Right atrium auricular region (tissue), 2 donors: ENCODE measurements at regions not wholly inside any gene's neighbourhood (a gene's known extent, or its start where the extent isn't known, plus 50 kb on each side); places are given as distances from the start of the nearest gene placed in this dataset.
"Not testable (repeated sequence)": the region's sequence is repeated elsewhere in the genome, so short reads cannot be mapped to it uniquely, and the experiment has no call there.

ENCODE experiments used
- DNase-seq: peaks from one replicate; pipeline ENCODE4 v3.0.0-alpha.2; 2019; ENCODE audit warnings: low spot score
- H3K27ac ChIP-seq, 2 donors: fragments of 200-600 bp; sonication (generic); 1 replicate in 1 of 2; 2 replicates in 1 of 2; pipeline ENCODE4 v1.5.1; 2016 to 2019
- H3K27me3 ChIP-seq, 2 donors: fragments of 200-600 bp; sonication (generic); one replicate each; pipeline versions ENCODE4 v1.5.1 to v1.6.0; 2017 to 2019
- H3K36me3 ChIP-seq: fragments of 200-600 bp; sonication (generic); one replicate; pipeline ENCODE4 v1.5.1; 2016
- H3K4me1 ChIP-seq, 2 donors: fragments of 200-600 bp; sonication (generic); one replicate each; pipeline versions ENCODE4 v1.5.1 to v1.6.0; 2017 to 2019
- H3K4me3 ChIP-seq, 2 donors: fragments of 200-600 bp; sonication (generic); 1 replicate in 1 of 2; 2 replicates in 1 of 2; pipeline ENCODE4 v1.5.1; 2017 to 2019; ENCODE audit warnings: mild to moderate bottlenecking in 1 of 2, moderate library complexity in 1 of 2
- H3K9me3 ChIP-seq, 2 donors: fragments of 200-600 bp; sonication (generic); one replicate each; pipeline ENCODE4 v1.5.1; 2019
- TF ChIP-seq, protein P1 (sequence below), 2 donors: fragments of 200-600 bp; sonication (generic); IDR thresholded peaks; one replicate each; pipeline ENCODE4 v1.5.1; 2019; ENCODE audit warnings: antibody characterized with exemption in 2 of 2

DNA sequence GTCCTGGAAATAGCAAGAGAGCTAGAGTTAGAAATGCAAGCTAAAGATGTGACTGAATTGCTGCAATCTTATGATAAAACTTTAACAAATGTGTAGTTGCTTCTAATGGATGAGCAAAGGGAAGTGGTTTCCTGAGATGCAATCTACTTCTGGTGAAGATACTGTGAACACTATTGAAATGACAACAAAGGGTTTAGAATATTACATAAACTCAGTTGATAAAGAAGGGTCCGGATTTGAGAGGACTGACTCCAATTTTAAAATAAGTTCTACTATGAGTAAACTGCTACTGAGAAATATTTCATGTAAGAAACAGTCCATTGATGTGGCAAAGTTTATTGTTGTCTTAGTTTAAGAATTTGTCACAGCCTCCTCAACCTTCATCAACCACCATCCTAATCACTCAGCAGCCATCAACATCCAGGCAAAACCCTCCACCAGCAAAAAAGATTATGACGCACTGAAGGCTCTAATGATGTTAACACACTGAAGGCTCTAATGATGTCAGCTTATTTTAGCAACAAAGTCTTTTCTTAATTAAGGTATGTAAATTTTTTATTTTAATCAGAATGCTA is 376.2 kb downstream of the CDH10 start:
- no peak overlapping the region for H3K27ac ChIP-seq
- no peak for DNase-seq
- no peak overlapping the region for H3K4me3 ChIP-seq
- no peaks in the 10 kb centered on the region for H3K9me3 ChIP-seq
- H3K27me3 ChIP-seq: no peaks in the 10 kb centered on the region
- no peaks in the 10 kb centered on the region for H3K36me3 ChIP-seq
- H3K4me1 ChIP-seq: no peaks in the 10 kb centered on the region
- TF ChIP-seq, protein P1, sequence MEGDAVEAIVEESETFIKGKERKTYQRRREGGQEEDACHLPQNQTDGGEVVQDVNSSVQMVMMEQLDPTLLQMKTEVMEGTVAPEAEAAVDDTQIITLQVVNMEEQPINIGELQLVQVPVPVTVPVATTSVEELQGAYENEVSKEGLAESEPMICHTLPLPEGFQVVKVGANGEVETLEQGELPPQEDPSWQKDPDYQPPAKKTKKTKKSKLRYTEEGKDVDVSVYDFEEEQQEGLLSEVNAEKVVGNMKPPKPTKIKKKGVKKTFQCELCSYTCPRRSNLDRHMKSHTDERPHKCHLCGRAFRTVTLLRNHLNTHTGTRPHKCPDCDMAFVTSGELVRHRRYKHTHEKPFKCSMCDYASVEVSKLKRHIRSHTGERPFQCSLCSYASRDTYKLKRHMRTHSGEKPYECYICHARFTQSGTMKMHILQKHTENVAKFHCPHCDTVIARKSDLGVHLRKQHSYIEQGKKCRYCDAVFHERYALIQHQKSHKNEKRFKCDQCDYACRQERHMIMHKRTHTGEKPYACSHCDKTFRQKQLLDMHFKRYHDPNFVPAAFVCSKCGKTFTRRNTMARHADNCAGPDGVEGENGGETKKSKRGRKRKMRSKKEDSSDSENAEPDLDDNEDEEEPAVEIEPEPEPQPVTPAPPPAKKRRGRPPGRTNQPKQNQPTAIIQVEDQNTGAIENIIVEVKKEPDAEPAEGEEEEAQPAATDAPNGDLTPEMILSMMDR (IDR thresholded peaks at IDR 0.05): no peak

- not testable (repeated sequence) for H3K4me3 ChIP-seq, H3K36me3 ChIP-seq, H3K9me3 ChIP-seq, H3K4me1 ChIP-seq, DNase-seq, H3K27ac ChIP-seq, H3K27me3 ChIP-seq
These were observed 373.1 kb downstream of the CDH10 start for GRCh38 chr5:24271702-24272118.

- H3K4me3 ChIP-seq: no peak overlapping the region
- H3K27me3 ChIP-seq: no peaks in the 10 kb centered on the region
- H3K9me3 ChIP-seq: no peaks in the 10 kb centered on the region
- no peaks in the 10 kb centered on the region for H3K36me3 ChIP-seq
- TF ChIP-seq, protein P1 (IDR thresholded peaks at IDR 0.05): no peak
- H3K27ac ChIP-seq: no peak overlapping the region
- no peak for DNase-seq
- H3K4me1 ChIP-seq: no peaks in the 10 kb centered on the region
These were observed 372.0 kb downstream of the CDH10 start for GRCh38 chr5:24272741-24273140.

GRCh38 chr5:24280215-24280614 is 364.6 kb downstream of the CDH10 start:
- Histone ChIP-seq H3K27ac (no peak overlapping the region), H3K9me3 (no peaks in the 10 kb centered on the region), H3K4me1 (no peaks in the 10 kb centered on the region), H3K27me3 (no peaks in the 10 kb centered on the region), H3K36me3 (no peaks in the 10 kb centered on the region), H3K4me3 (no peak overlapping the region)
- TF ChIP-seq, protein P1 (IDR thresholded peaks at IDR 0.05): no peak
- no peak for DNase-seq

- Histone ChIP-seq H3K27me3 (no peaks in the 10 kb centered on the region), H3K9me3 (no peaks in the 10 kb centered on the region), H3K4me3 (no peak overlapping the region), H3K4me1 (no peaks in the 10 kb centered on the region), H3K27ac (no peak overlapping the region), H3K36me3 (no peaks in the 10 kb centered on the region)
- DNase-seq: no peak
- TF ChIP-seq, protein P1 (IDR thresholded peaks at IDR 0.05): no peak
These were observed 363.0 kb downstream of the CDH10 start for GRCh38 chr5:24281818-24282217.

DNA sequence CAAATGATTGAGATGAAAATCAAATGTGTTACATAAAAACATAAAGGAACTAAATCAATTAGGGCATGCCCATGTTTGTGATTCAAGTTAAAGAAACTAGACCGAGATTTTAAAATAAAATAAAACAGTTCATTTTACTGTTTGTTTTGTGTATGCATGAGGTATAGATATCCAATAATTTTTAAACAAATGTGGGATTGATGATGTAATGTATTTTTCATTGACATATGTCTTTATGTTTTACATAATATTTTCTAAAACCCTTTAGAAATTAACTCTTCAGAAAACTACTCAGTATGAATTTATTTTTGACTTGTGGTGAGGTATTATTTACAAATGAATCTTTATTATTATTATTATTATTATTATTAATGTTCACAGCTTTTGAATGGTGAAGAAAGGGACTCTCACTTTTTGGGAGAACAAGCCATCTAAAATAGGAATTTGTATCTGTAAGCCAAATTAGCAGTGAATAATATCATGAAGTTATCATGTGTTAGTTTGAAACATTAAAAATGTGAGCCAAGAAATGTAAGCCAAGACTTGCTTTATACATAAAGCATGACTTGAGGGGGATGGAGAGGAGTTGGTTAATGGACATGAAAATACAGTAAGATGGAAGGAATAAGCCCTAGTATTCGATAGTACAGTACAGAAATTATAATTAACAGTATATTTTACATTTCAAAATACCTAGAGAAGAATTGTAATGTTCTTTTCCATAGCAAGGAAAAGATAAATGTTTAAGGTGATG is 355.0 kb downstream of the CDH10 start:
- H3K27me3 ChIP-seq: no peaks in the 10 kb centered on the region
- no peaks in the 10 kb centered on the region for H3K9me3 ChIP-seq
- TF ChIP-seq, protein P1 (IDR thresholded peaks at IDR 0.05): no peak
- no peaks in the 10 kb centered on the region for H3K4me1 ChIP-seq
- no peaks in the 10 kb centered on the region for H3K36me3 ChIP-seq
- H3K4me3 ChIP-seq: no peak overlapping the region
- no peak for DNase-seq
- no peak overlapping the region for H3K27ac ChIP-seq
